ENCODE measurements at regions not wholly inside any gene's neighbourhood (a gene's known extent, or its start where the extent isn't known, plus 50 kb on each side); places are given as distances from the start of the nearest gene placed in this dataset.
"Not testable (repeated sequence)": the region's sequence is repeated elsewhere in the genome, so short reads cannot be mapped to it uniquely, and the experiment has no call there.

- DNase-seq (ENCODE audit: low spot score) = not testable (repeated sequence)
These were observed 321.6 kb upstream of the NT5E start for GRCh38 chr6:85128256-85128655.

- no peak for DNase-seq (ENCODE audit: low spot score)
These were observed 322.1 kb upstream of the NT5E start for GRCh38 chr6:85127696-85128243.

- no peak for DNase-seq (ENCODE audit: low spot score)
These were observed 322.8 kb upstream of the NT5E start for GRCh38 chr6:85127168-85127498.

- peak; percentile 75 for DNase-seq (ENCODE audit: low spot score)
These were observed 323.3 kb upstream of the NT5E start for GRCh38 chr6:85126485-85127167.

- no peak for DNase-seq (ENCODE audit: low spot score)
These were observed 324.4 kb upstream of the NT5E start for GRCh38 chr6:85125526-85125925.

- peak; percentile 26 for DNase-seq (ENCODE audit: low spot score)
These were observed 325.2 kb upstream of the NT5E start for GRCh38 chr6:85124472-85125354.

GRCh38 chr6:85121158-85121557, 328.7 kb upstream of the NT5E start:
- DNase-seq (ENCODE audit: low spot score) = no peak

- DNase-seq (ENCODE audit: low spot score) = no peak
These were observed 331.1 kb upstream of the NT5E start for GRCh38 chr6:85118652-85119235.

GRCh38 chr6:85118233-85118632, 331.6 kb upstream of the NT5E start:
- DNase-seq (ENCODE audit: low spot score) = no peak

- DNase-seq (ENCODE audit: low spot score) = no peak
These were observed 333.4 kb upstream of the NT5E start for GRCh38 chr6:85116475-85116874.

- no peak for DNase-seq (ENCODE audit: low spot score)
These were observed 334.0 kb upstream of the NT5E start for GRCh38 chr6:85115876-85116275.

GRCh38 chr6:85115376-85115775, 334.5 kb upstream of the NT5E start:
- no peak for DNase-seq (ENCODE audit: low spot score)

GRCh38 chr6:85114581-85114935, 335.3 kb upstream of the NT5E start:
- DNase-seq (ENCODE audit: low spot score) = peak; percentile 22

- DNase-seq (ENCODE audit: low spot score) = peak; percentile 41
These were observed 335.8 kb upstream of the NT5E start for GRCh38 chr6:85113934-85114580.

GRCh38 chr6:85112540-85112939, 337.3 kb upstream of the NT5E start:
- no peak for DNase-seq (ENCODE audit: low spot score)

GRCh38 chr6:85111481-85112011, 338.3 kb upstream of the NT5E start:
- no peak for DNase-seq (ENCODE audit: low spot score)

- DNase-seq (ENCODE audit: low spot score) = no peak
These were observed 338.9 kb upstream of the NT5E start for GRCh38 chr6:85110943-85111342.

- no peak for DNase-seq (ENCODE audit: low spot score)
These were observed 342.2 kb upstream of the NT5E start for GRCh38 chr6:85107701-85108100.

GRCh38 chr6:85096976-85097375, 332.6 kb upstream of the TBX18 start:
- DNase-seq (ENCODE audit: low spot score) = no peak

- no peak for DNase-seq (ENCODE audit: low spot score)
These were observed 327.8 kb upstream of the TBX18 start for GRCh38 chr6:85092226-85092625.

- no peak for DNase-seq (ENCODE audit: low spot score)
These were observed 324.9 kb upstream of the TBX18 start for GRCh38 chr6:85089255-85089654.

- DNase-seq (ENCODE audit: low spot score) = no peak
These were observed 321.5 kb upstream of the TBX18 start for GRCh38 chr6:85085875-85086274.

Data from AG20443 (cell line).